GM23338 (cell line): ENCODE measurements at regions not wholly inside any gene's neighbourhood (a gene's known extent, or its start where the extent isn't known, plus 50 kb on each side); places are given as distances from the start of the nearest gene placed in this dataset.

Experiments used
- ATAC-seq: fragments of 200-7000 bp; cut with Tn5 transposase; 3 replicates; pipeline ENCODE4 v1.9.1; 2020
- DNase-seq: peaks from one replicate; pipeline ENCODE4 v3.0.0-alpha.2; 2015; ENCODE audit warnings: low spot score
- H2AFZ ChIP-seq: fragments of 200-600 bp; sonication (generic); 2 replicates; pipeline ENCODE4 v1.8.0; 2016; ENCODE audit warnings: antibody characterized with exemption, mild to moderate bottlenecking, moderate library complexity
- H3F3A ChIP-seq: fragments of 200-600 bp; sonication (generic); replicated peaks from 2 replicates; pipeline ENCODE4 v1.8.0; 2017; ENCODE audit warnings: antibody characterized with exemption, mixed run types, low read depth
- H3K27ac ChIP-seq: fragments of 200-600 bp; sonication (generic); 2 replicates; pipeline ENCODE4 v1.6.1; 2016; ENCODE audit warnings: low read depth
- H3K27me3 ChIP-seq: fragments of 200-600 bp; sonication (generic); 2 replicates; pipeline ENCODE4 v1.8.0; 2016; ENCODE audit warnings: mild to moderate bottlenecking, mixed run types, moderate library complexity; ENCODE audit not compliant: insufficient read depth
- H3K36me3 ChIP-seq: fragments of 200-600 bp; sonication (generic); 2 replicates; pipeline ENCODE4 v1.8.0; 2016; ENCODE audit warnings: mild to moderate bottlenecking; ENCODE audit not compliant: insufficient read depth
- H3K4me1 ChIP-seq: fragments of 200-600 bp; sonication (generic); 2 replicates; pipeline ENCODE4 v1.8.0; 2016; ENCODE audit warnings: mild to moderate bottlenecking, moderate library complexity; ENCODE audit not compliant: insufficient read depth
- H3K4me2 ChIP-seq: fragments of 200-600 bp; sonication (generic); 2 replicates; pipeline ENCODE4 v1.7.1; 2017; ENCODE audit warnings: mixed run types
- H3K4me3 ChIP-seq: fragments of 200-600 bp; sonication (generic); 2 replicates; pipeline ENCODE4 v1.6.1; 2016; ENCODE audit warnings: mixed run types
- H3K79me2 ChIP-seq: fragments of 200-600 bp; sonication (generic); replicated peaks from 2 replicates; pipeline ENCODE4 v1.8.0; 2017; ENCODE audit warnings: mild to moderate bottlenecking; ENCODE audit not compliant: insufficient read depth
- H3K9me2 ChIP-seq: fragments of 200-600 bp; sonication (generic); 2 replicates; pipeline ENCODE4 v1.8.0; 2017; ENCODE audit not compliant: insufficient read depth
- H4K20me1 ChIP-seq: fragments of 200-600 bp; sonication (generic); replicated peaks from 2 replicates; pipeline ENCODE4 v1.8.0; 2017; ENCODE audit warnings: mild to moderate bottlenecking; ENCODE audit not compliant: insufficient read depth
- H3K27ac Mint-ChIP-seq: 2 replicates; pipeline ENCODE4 v1.8.0; 2020; ENCODE audit warnings: inconsistent platforms, mild to moderate bottlenecking, moderate library complexity, mixed read lengths
- H3K27me3 Mint-ChIP-seq: 3 replicates; pipeline ENCODE4 v1.8.0; 2022; ENCODE audit warnings: low read depth, mild to moderate bottlenecking, moderate library complexity, mixed read lengths, inconsistent platforms; ENCODE audit not compliant: insufficient read depth, poor library complexity
- H3K36me3 Mint-ChIP-seq: 3 replicates; pipeline ENCODE4 v1.8.0; 2021; ENCODE audit warnings: low read depth, mild to moderate bottlenecking, inconsistent platforms, moderate library complexity, mixed read lengths
- H3K4me1 Mint-ChIP-seq: 3 replicates; pipeline ENCODE4 v1.8.0; 2020; ENCODE audit warnings: mild to moderate bottlenecking, inconsistent platforms, mixed read lengths
- H3K4me3 Mint-ChIP-seq: 3 replicates; pipeline ENCODE4 v1.8.0; 2021; ENCODE audit warnings: moderate library complexity, mild to moderate bottlenecking, inconsistent platforms, mixed read lengths
- H3K9me3 Mint-ChIP-seq: 3 replicates; pipeline ENCODE4 v1.8.0; 2020; ENCODE audit warnings: moderate library complexity, mild to moderate bottlenecking, inconsistent platforms, mixed read lengths
- CREB1 ChIP-seq: fragments of 250-450 bp; sonication (Bioruptor Pico); IDR thresholded peaks from 2 replicates; pipeline ENCODE4 v1.5.0; 2020; ENCODE audit warnings: low read depth, mild to moderate bottlenecking, moderate library complexity
- CTCF ChIP-seq, 2 experiments: fragments of 200-600 bp in 1 of 2; sonication (generic) in 1 of 2; conservative IDR thresholded peaks; 2 replicates each; pipeline versions ENCODE4 v1.5.1 to v1.6.1; 2016 to 2017; ENCODE audit warnings: antibody characterized with exemption in 2 of 2, low read depth in 2 of 2, mild to moderate bottlenecking in 2 of 2, moderate library complexity in 1 of 2
- ETS1 ChIP-seq: IDR thresholded peaks from 2 replicates; pipeline ENCODE4 v1.6.1; 2016; ENCODE audit warnings: antibody characterized with exemption
- EZH2 ChIP-seq: fragments of 200-600 bp; sonication (generic); IDR thresholded peaks from one replicate; pipeline ENCODE4 v1.8.0; 2017; ENCODE audit warnings: antibody characterized with exemption, mild to moderate bottlenecking, low read depth; ENCODE audit not compliant: unreplicated experiment
- EZH2phosphoT487 ChIP-seq: fragments of 200-600 bp; sonication (generic); IDR thresholded peaks from one replicate; pipeline ENCODE4 v1.8.1; 2018; ENCODE audit warnings: antibody characterized with exemption; ENCODE audit not compliant: unreplicated experiment
- JUNB ChIP-seq: IDR thresholded peaks from one replicate; pipeline ENCODE4 v1.6.1; 2016; ENCODE audit warnings: antibody characterized with exemption; ENCODE audit not compliant: unreplicated experiment
- NANOG ChIP-seq: IDR thresholded peaks from 2 replicates; pipeline ENCODE4 v1.6.1; 2016; ENCODE audit warnings: antibody characterized with exemption, borderline replicate concordance
- POLR2AphosphoS5 ChIP-seq: IDR thresholded peaks from 2 replicates; pipeline ENCODE4 v1.6.1; 2016; ENCODE audit warnings: antibody characterized with exemption, low read depth
- REST ChIP-seq: IDR thresholded peaks from one replicate; pipeline ENCODE4 v1.6.1; 2018; ENCODE audit warnings: antibody characterized with exemption; ENCODE audit not compliant: unreplicated experiment
- STAT1 ChIP-seq: IDR thresholded peaks from one replicate; pipeline ENCODE4 v1.6.1; 2016; ENCODE audit warnings: antibody characterized with exemption; ENCODE audit not compliant: unreplicated experiment
- ZNF114 ChIP-seq: fragments of 250-450 bp; sonication (Bioruptor Pico); IDR thresholded peaks from 2 replicates; pipeline ENCODE4 v1.5.0; 2020; ENCODE audit warnings: mild to moderate bottlenecking, moderate library complexity
- ZNF331 ChIP-seq: fragments of 250-450 bp; sonication (Bioruptor Pico); IDR thresholded peaks from 2 replicates; pipeline ENCODE4 v1.5.0; 2020; ENCODE audit warnings: low read depth, mild to moderate bottlenecking, moderate library complexity
- ZNF462 ChIP-seq: fragments of 250-450 bp; sonication (Bioruptor Pico); IDR thresholded peaks from 2 replicates; pipeline ENCODE4 v1.5.0; 2020; ENCODE audit warnings: mild to moderate bottlenecking, moderate library complexity

- Histone ChIP-seq H3K9me2 (peaks cover 12% of the 10 kb centered on the region; the same call in 1 of the 2 replicates), H3K4me2 (no peak overlapping the region), H3K27me3 (no peaks in the 10 kb centered on the region), H3K4me1 (no peaks in the 10 kb centered on the region), H3K27ac (no peak overlapping the region), H3K79me2 (no peaks in the 10 kb centered on the region), H3K36me3 (no peaks in the 10 kb centered on the region), H3K4me3 (no peak overlapping the region), H4K20me1 (no peaks in the 10 kb centered on the region), H3F3A (no peaks in the 10 kb centered on the region), H2AFZ (no peak overlapping the region)
- peaks cover 3% of the 10 kb centered on the region; the same call in 1 of the 3 replicates for H3K36me3 Mint-ChIP-seq
- peaks cover 9% of the 10 kb centered on the region for H3K9me3 Mint-ChIP-seq
- TF ChIP-seq REST (no peak), JUNB (no peak), POLR2AphosphoS5 (no peak), EZH2phosphoT487 (no peak), EZH2 (no peak), CREB1 (CRISPR knock-in tag) (no peak), NANOG (no peak), ZNF114 (CRISPR knock-in tag) (no peak), ZNF331 (CRISPR knock-in tag) (no peak), STAT1 (no peak), ZNF462 (no peak), CTCF (conservative IDR thresholded peaks at IDR 0.05; ENCODE audit: low read depth in 2 of 2) (no peak), ETS1 (no peak)
- H3K27me3 Mint-ChIP-seq, result peaks cover 2% of the 10 kb centered on the region
- H3K4me1 Mint-ChIP-seq, result no peaks in the 10 kb centered on the region
- H3K27ac Mint-ChIP-seq, result no peak overlapping the region
- ATAC-seq (no peak), DNase-seq (no peak)
- no peak overlapping the region for H3K4me3 Mint-ChIP-seq
Measured at GRCh38 chr1:162916821-162917613, 56.0 kb upstream of the CCDC190 start.
